ENCODE measurements at regions not wholly inside any gene's neighbourhood (a gene's known extent, or its start where the extent isn't known, plus 50 kb on each side); places are given as distances from the start of the nearest gene placed in this dataset.
"Not testable (repeated sequence)": the region's sequence is repeated elsewhere in the genome, so short reads cannot be mapped to it uniquely, and the experiment has no call there.

GRCh38 chr3:127435299-127435698 lies 147.5 kb upstream of the PRR20G start:
- DNase-seq = not testable (repeated sequence)

GRCh38 chr3:127431066-127431465 lies 143.2 kb upstream of the PRR20G start:
- no peak for DNase-seq

- no peak for DNase-seq
Measured at GRCh38 chr3:127428344-127428997, 140.6 kb upstream of the PRR20G start.

DNA sequence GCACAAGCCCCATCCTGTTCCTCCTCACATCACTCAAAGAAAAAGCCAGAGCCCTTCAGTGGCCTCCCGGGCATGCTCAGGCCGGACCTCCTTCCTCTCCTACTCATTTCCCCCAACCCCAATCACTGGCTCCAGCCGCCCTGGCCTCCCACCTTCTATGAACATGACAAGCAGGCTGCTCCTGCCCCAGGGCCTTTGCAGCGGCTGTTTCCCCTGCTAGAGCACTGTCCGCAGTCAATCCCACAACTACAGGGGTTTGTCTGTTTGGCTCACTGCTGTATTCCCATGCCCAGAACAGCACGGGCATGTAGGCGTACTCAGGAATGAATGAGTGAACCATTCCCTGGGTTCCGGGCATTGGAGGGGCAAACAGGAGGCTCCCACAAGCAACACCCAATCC lies 139.8 kb upstream of the PRR20G start:
- no peak for DNase-seq

DNA sequence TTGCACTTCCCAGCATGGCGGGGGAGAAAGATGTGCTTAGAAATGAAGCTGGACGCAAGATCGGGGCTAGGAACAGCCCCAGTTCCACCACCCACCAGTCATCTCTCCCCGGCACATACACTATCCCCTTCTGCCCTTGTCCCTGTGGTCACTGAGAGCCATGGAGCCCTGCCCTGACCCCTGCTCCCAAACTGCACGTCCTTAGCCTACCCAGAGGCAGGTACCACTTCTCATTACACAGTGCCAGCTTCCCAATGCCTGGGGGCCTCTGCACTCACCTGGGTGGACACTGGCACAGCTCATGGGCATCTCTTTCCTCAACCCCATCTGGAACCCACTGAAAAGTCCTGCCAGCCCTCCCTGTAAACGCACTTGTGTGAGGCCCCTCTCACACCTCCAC lies 139.3 kb upstream of the PRR20G start:
- no peak for DNase-seq

DNA sequence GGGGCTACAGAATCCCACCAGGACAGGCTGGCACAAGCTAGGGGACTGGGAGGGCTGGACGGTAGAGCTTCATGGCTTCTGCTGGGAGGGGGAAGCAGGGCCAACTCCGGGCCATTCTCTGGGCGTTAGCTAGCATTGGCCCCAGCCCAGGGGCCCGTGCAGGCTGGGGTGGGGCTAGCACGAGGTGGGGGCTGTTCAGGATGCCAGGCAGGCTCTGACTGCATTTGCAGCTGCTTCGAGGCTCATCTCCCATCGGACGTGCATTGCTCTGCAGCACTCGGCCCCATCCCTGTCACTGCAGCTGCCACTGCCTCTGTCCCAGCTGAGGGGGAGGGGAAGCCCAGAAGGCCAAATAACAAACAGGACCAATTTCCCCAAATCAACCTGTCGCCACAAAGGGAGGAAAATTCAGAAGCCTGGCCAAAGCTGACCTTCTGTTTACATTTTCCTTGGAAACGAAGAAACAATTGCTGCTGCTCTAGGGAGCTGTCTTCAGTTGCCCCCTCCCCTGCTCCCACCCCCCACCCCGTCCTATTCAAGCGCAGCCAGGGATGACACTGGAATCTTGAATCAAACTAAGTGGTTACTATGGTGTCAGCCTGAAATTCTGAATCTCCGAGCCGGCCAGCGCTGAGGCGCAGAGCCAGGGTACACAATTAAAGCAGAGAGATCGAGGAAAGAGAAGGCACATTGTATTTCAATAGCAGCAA lies 138.8 kb upstream of the PRR20G start:
- no peak for DNase-seq

DNA sequence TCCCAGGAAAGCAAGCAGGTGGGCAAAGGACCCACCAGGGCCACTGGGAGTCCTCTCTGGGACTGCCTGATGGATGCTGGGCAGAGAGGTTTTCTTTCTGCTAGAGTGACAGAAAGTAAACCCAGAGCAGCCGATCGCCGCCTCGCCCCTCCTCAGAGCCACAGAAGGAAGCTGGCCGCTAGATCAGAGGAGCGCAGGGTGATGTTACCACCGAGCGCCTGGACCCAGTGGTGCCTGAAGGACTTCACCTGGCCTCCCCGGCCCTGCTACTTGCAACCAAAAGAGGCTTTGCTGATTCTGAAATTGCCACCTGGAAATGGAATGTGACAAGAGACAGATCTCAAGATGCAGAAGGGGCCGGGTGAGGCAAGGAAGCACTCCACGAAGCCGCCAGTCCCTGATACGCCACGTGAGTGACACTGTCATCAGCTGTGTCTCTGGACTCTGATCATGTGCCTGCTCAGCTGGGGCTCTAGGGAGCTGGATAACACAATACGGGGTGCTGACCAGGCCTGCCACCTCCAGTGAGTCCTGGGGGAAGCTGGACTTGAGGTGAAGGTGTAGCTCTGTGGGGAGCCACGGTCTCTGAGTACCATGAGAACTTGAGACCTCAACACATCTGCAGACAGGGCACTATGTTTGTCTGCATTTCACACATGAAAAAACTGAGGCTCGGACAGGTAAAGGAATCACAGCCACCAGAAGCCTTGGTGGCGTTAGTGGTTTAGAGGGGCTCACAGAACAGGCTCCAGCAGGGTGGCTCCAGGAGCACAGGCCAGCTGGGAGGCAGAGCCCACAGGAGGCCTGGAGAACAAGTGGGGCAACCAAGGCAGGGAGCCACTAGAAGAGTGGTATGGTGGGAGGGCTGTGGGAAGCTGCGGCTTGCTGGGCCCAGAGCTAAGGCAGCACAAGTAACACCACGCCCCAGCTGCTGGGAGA lies 137.9 kb upstream of the PRR20G start:
- DNase-seq = no peak

DNA sequence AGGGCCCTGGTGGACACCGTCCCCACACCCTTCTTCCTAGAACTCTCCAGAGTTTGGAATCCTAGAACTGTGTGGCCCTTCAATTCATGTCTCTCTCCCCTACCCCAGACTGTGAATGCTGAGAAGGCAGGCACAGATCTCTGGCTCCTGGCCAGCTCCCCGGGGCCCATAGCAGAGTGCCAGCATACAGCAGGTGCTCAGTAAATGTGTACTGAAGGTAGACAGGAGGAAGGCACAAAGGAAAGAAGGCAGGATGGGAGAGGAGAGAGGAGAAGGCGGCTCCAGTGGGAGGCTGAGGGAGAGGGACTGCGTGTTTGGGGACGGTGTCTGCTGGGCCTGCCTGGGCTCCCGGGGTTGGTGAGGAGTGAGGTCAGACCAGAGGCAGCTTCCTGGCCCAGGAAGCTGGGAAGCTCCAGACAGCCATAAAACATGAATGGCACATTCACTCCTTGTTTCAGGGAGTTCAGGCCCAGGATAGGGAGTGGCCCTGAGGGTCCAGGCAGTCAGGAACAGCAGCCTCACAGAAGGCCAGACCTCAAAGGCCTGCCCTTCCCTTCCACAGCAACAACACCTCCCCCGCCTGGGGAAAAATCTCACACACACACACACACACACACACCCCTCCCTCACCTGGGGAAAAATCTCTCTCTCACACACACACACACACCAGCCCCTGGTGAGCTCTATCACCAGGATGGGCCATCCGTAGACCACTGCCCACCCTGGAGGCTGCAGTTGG lies 137.1 kb upstream of the PRR20G start:
- DNase-seq = no peak

- no peak for DNase-seq
Measured at GRCh38 chr3:127423856-127424765, 136.3 kb upstream of the PRR20G start.

DNA sequence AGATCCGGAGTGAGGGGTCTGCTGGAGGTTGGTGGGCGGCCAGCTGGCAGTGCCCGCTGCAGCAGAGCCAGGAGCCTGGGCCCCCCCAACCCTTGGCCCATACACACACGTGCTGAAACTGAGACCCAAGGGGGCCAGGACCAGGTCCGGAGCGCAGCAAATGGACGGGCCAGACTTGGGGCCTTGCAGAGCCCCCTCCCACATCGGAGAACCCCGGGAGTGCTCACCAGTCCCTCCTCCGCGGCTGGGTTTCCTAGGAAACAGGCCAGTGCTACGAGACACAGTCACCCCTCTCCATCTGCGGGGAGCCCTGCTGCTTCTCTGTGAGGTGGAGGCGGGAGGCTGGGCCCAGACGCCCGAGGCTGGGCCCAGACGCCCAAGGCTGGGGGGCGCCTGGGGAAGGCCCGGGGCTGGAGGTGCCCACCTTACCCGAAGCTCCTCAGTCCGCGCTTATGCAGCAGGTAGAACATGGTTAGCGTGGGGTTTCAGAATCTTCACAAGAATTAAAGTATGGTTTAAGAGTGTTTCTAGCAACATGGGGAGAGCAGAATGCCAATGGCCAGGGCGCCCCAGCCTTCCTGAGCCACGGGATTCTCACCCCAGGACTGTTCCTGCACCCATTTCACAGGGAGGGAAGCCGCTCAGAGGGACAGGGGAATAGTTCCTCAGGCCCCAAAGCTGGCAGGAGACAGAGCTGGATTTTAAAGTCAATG lies 135.0 kb upstream of the PRR20G start:
- no peak for DNase-seq

GRCh38 chr3:127421943-127422662 lies 134.3 kb upstream of the PRR20G start:
- DNase-seq = no peak

DNA sequence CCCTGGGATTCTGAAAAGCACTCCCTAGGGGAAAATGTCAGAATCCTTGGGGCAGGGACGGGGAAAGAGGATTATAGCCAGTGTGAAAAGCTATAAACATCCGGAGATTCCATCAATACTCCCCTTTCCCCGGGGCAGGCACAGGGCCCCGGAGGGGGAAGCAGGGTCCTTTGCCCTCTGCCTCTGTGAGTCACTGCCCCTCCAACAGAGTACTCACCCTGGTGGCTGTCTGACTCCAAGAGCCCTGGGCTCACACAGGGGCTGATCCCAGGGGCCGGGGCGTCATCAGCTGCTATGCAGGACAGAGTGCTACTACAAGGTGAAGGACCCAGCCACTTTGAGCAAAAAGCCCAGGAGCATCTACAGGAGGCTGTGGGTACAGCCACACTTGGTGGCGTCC lies 133.0 kb upstream of the PRR20G start:
- DNase-seq = no peak

DNA sequence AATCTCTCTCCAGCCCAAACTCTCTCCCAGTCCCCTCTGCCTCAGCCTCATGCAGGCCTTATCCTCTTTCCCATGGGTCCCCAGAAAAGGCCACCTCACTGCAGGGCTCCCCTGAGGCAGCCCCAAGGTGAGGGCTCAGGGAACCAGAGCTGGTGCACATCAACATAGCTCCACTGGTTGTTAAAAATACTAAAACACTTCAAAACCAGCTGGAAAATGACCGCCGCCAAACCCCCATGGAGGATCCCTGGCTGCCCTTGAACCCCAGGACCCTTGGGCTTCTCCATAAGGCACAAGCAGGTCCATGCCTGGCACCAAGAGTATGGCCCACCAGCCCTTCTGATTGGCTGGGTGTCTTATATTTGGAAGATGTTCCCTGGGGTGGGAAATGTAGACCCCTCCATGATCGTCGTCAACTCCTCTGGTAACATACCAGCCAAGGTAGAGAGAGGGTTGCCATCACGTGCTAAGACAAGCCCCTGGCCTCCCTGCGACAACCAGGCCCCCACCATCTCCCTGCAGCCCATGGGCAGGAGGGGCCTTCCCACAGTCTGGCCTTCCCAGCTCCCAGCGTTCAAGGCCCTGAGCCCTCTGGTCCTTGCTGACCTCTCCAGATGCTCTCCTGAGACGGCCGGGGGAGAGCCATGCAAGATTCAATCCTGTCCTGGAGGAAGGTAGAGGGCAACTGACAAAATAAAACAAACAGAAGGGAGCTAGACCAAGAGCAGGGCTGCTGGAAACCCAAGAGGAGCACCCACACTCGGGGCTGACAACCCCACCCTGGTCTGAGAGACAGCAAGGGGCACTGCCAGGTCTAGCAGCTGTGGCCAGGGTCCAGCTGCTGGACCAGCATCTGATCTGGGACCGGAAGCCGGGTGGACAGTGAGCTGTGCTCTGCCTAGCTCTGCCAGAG lies 132.1 kb upstream of the PRR20G start:
- DNase-seq = no peak

DNA sequence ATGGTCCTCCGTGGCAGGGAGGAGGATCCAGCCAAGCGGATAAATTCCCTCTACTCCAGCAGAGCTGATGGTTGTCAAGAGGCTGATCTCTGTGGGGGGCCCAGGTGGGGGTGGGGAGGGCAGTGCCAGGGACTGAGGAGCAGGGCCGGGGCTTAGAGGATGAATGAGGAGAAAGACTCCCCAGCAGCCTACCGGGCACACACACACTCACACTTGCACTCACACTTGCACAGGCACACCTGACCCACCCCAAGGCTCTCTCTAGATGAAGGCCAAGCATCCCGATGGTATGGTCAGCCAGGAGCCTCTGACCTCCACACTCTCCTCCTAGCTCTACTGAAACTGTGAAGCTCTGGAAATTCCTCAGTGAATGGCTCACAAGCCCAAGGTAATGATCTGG lies 131.3 kb upstream of the PRR20G start:
- DNase-seq = no peak

DNA sequence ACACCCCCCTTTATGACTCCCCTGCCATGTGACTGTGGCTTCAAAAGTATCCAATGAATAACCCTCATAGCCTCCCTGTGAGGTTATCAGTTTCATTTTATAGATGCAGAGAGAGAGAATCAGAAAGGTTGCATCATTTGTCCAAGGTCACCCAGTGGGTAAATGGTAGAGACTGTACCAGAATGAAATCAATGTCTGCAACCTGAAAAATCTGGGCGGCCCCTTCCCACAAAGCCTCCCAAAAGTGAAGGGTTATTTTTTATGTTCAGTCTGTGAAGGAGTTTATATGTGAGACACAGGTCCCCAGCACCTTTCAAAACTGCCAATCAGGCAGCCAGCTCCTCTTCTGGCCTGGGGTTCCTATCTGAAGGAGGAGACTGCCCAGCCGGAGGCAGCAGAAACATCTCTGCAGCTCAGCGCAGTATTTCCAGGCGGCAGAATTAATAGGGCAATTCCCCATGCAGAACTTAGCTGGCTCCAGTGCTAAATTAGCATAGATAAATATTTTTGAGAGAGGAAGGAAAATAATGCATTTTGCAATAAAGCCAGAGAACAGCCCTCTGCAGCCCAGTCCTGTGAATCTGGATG lies 130.8 kb upstream of the PRR20G start:
- no peak for DNase-seq

DNA sequence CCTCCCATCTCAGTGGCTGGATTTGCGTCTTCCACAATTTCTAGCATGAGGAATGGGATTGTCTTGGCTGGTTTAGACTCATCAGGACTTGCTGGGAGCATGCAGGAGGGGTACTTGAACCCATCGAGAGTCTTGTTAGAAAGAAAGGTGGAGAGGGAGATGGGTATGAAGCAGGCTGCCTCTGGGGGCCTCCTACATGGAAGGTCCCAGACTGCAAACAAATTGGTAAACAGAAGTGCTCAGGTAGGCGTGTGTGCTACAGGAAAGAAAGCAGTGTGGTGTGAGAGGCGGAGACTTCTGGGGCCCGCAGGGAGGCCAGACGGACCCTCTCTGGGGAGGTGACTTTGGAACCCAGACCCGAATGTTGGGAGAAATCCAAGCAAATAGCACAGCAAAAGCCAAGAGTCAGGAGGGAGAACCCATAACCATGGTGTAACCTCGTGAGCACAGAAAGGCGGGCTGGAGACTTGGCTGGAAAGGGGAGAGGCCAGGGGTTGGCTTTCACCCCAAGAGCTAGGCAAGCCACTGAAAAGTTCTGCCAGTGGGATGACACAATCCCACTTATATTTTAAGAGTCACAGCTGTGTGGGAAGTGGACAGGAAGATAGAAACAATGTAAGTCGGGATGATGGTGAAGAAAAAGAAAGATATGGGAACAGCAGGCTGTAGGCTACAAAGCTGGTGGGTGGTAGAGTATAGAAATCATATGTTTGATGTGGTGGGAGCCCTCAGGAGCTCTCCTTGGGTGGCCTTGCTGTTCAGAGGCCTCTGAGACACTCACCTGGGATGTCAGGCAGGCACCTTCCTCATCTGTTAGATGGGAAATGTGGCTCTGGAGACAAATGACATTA lies 130.1 kb upstream of the PRR20G start:
- DNase-seq = no peak

GRCh38 chr3:127413871-127414270 lies 126.0 kb upstream of the PRR20G start:
- no peak for DNase-seq

DNA sequence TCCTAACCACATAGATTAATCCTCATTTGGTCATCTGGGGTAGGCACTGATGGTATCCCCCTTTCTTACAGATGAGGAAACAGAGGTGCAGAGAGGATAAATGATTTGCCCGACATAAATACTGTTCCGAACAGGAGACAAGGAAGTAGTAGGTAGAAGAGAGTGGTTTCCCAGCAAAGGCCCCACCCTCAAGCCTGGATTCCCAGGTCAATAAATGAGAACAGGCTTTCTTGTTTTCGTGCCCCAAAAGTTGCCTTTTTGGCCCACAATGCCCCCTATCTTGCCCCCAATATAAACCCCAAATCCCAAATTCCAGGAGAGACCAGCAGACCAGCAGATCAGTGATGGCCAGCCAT lies 125.5 kb upstream of the PRR20G start:
- DNase-seq = no peak
